ENCODE measurements at regions not wholly inside any gene's neighbourhood (a gene's known extent, or its start where the extent isn't known, plus 50 kb on each side); places are given as distances from the start of the nearest gene placed in this dataset.
"Not testable (repeated sequence)": the region's sequence is repeated elsewhere in the genome, so short reads cannot be mapped to it uniquely, and the experiment has no call there.

- DNase-seq (ENCODE audit: low spot score) (no peak), ATAC-seq (no peak)
- intact Hi-C loops (cut with DNase I) = no loop called here
Measured at GRCh38 chrX:94524867-94525266, 850.9 kb downstream of the FAM133A start.

- DNase-seq (ENCODE audit: low spot score) (no peak), ATAC-seq (no peak)
- intact Hi-C loops (cut with DNase I) = no loop called here
Measured at GRCh38 chrX:94545722-94546121, 871.7 kb downstream of the FAM133A start.

GRCh38 chrX:94551831-94552230 is 877.8 kb downstream of the FAM133A start:
- no peak for DNase-seq (ENCODE audit: low spot score)
- intact Hi-C loops (cut with DNase I) = no loop called here
- ATAC-seq = no peak

- no peak for DNase-seq (ENCODE audit: low spot score)
- intact Hi-C loops (cut with DNase I) = no loop called here
- ATAC-seq = no peak
Measured at GRCh38 chrX:94560930-94561329, 886.9 kb downstream of the FAM133A start.

DNA sequence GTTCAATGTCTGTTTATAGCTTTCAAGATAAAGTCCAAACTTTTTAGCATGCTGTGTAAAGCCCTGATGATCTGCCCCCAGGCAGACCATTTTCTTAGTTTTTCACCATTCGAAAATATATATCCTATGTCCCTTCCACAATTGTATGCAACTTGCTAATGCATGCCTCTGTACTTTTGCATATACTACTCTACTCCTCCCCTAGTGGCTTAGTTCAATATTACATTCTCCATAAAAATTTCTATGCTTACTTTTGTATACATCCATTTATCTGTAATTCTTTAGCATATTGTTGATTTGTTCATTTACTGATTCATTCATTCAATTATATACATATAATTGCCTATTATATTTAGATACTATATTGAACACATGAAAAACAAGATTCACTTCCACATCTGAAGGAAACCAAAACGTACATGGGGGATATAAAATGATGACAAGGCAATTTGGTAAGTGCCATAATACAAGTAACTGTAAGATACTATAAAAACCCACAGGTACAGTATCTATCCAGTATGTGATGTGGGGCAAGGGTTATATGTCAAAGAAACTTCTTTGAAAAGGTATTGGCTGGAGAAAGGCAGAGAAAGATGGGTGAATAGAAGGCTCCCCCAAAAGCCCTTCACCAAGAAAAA is 902.5 kb downstream of the FAM133A start:
- ATAC-seq (no peak), DNase-seq (ENCODE audit: low spot score) (no peak)
- intact Hi-C loops (cut with DNase I) = no loop called here

- DNase-seq (ENCODE audit: low spot score) (no peak), ATAC-seq (no peak)
- intact Hi-C loops (cut with DNase I) = no loop called here
Measured at GRCh38 chrX:94600077-94600476, 926.1 kb downstream of the FAM133A start.

DNA sequence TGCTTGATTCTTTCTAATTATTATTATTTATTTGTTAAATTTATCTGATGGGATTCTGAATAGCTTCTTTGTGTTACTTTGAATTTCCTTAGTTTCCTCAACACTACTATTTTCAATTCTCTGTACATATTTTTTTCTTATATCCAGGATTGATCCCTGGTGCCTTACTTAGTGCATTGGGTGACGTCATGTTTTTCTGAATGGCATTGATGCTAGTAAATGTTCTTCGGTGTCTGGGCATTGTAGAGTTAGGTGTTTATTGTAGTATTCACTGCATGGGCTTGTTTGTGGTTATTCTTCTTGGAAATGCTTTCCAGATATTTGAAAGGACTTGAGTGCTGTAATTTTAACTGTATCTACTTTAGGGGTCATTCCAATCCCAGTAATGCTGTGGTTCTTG is 938.1 kb downstream of the FAM133A start:
- ATAC-seq = no peak
- DNase-seq (ENCODE audit: low spot score) = no peak
- intact Hi-C loops (cut with DNase I) = no loop called here

DNA sequence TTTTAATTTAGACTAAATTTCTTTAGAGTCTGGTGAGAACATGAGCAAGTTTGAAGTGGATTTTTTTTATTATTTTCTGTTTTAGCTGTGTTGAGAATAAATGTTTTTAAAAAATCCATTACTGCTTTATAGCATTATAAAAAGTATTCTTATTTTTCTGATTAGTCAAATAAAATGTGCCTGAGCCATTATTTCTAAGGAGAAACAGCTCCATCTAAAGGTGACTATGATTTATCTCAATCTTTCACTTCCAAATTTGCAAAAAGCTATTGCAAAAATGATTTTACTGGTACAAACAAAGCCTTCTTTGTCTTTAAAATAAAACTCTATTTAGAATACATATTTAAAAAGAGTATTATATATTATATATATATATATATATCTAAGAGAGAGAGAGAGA is 959.2 kb downstream of the FAM133A start:
- DNase-seq (ENCODE audit: low spot score) = no peak
- intact Hi-C loops (cut with DNase I) = no loop called here
- no peak for ATAC-seq

GRCh38 chrX:94635003-94635402 is 961.0 kb downstream of the FAM133A start:
- intact Hi-C loops (cut with DNase I) = no loop called here
- no peak for DNase-seq (ENCODE audit: low spot score)
- ATAC-seq = no peak

- DNase-seq (ENCODE audit: low spot score) (no peak), ATAC-seq (no peak)
- intact Hi-C loops (cut with DNase I) = no loop called here
Measured at GRCh38 chrX:94645726-94646125, 971.7 kb downstream of the FAM133A start.

- intact Hi-C loops (cut with DNase I) = no loop called here
- no peak for ATAC-seq
- DNase-seq (ENCODE audit: low spot score) = no peak
Measured at GRCh38 chrX:94655180-94655579, 981.2 kb downstream of the FAM133A start.

DNA sequence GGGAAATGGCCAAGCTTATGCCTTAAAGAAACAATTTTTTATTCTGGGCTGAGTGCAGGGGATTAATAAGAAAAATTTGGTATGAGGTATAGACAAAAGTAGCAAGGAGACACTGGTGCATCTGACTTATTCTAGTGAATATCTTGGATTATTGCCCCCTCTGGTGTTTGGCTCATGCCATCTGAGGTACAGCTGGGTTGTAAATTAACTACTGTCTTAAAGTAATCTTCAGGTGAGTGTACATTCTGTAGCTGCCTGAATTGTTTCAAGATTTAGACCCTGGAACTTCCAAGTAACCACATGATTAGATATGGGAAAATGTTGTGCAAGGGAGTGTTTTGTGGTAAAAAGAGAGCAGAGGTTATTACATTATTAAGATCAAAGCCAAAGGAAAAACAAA is 988.7 kb downstream of the FAM133A start:
- DNase-seq (ENCODE audit: low spot score) (no peak), ATAC-seq (no peak)
- intact Hi-C loops (cut with DNase I) = no loop called here

DNA sequence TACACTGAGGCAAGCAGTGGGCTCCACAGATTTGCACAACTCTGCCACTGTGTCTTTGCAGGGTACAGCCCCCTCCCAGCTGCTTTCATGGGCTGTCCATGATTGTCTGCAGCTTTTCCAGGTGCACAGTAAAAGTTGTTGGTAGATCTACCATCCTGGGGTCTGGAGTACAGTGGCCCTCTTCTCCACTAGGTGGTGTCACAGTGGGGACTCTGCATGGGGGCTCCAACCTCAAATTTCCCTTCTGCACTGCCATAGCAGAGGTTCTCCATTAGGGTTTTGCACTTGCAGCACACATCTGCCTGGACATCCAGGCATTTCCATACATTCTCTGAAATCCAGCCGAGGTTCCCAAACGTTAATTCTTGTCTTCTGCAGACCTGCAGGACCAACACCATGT is 1002.3 kb downstream of the FAM133A start:
- ATAC-seq = no peak
- intact Hi-C loops (cut with DNase I) = no loop called here
- DNase-seq (ENCODE audit: low spot score) = no peak

DNA sequence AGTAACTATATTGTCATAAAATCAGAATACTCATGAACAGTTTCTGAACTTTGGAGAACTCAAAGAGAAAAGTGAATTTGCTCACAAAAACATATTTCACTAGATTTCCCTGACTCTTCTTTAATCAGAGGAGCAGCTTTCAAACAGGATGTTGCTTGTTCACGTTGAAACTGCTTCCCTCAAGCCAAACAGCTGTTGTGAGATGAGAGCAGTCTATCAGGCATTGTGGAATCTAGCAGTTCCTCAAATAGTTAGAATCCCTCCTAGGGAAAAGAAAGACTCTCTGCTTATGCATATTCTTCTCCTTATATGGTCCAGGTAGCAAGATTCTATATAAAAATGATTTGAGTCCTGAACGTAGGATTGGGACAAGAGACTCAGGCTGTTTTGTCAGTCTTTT is 1012.1 kb downstream of the FAM133A start:
- intact Hi-C loops (cut with DNase I) = no loop called here
- DNase-seq (ENCODE audit: low spot score) (no peak), ATAC-seq (no peak)

DNA sequence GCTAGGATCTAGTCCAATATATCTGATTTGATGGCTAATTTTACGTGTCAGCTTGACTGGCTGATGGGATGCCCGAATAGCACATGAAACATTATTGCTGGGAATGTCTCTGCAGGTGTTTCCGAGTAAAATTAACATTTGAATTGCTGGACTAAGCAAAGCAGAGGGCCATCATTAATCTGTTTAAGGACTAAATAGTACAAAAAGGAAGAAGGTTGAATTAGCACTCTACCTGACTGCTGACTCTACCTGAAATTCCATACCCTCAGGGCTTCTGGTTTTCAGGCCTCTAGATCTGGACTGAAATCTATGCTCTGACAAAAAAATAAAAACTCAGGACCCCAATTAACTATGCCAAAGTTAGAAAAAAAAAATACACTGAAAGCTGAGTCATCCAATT is 1021.9 kb downstream of the FAM133A start:
- DNase-seq (ENCODE audit: low spot score) (no peak), ATAC-seq (no peak)
- intact Hi-C loops (cut with DNase I) = no loop called here

DNA sequence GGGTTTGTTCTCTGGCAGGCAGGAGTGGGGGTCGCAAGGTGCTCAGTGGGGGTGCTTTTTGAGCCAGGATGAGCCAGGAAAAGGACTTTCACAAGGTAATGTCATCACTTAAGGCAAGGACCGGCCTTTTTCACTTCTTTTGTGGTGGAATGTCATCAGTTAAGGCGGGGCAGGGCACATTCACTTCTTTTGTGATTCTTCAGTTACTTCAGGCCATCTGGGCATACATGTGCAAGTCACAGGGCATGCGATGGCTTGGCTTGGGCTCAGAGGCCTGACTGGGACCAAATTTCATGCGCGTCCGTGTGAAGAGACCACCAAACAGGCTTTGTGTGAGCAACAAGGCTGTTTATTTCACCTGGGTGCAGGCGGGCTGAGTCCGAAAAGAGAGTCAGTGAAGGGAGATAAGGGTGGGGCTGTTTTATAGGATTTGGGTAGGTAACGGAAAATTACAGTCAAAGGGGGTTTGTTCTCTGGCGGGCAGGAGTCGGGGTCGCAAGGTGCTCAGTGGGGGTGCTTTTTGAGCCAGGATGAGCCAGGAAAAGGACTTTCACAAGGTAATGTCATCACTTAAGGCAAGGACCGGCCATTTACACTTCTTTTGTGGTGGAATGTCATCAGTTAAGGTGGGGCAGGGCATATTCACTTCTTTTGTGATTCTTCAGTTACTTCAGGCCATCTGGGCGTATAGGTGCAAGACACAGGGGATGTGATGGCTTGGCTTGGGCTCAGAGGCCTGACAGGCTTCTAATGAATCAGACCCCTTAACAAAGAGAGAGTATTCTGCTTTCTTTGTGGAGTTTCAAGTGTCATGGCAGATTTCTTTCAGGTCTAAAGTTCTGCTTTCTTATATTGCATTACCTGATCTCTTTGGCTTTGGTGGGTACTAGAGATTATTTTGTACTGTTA is 1030.6 kb downstream of the FAM133A start:
- not testable (repeated sequence) for ATAC-seq

DNA sequence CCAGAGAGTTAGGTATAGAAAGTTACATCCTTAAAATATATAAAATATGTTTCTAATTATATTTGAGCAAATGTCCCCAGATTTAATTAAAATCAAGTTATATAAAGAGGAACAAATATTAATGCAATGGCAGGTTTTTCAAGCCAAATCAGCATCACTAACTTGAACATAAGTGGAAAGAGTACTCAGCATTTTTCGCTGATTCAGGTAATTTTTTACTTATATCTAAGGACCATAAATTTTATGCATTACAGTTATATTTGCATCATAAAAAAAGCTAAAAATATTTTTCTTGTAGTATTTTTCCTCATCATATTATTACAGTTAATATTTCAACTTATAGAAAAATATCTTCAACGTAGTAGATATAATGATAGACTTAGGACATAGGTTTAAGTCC is 1047.4 kb downstream of the FAM133A start:
- ATAC-seq = no peak

More for the DNA sequence above, 1030.6 kb downstream of the FAM133A start:
- intact Hi-C loops (cut with DNase I); DNase-seq (ENCODE audit: low spot score): not testable (repeated sequence)

DNA sequence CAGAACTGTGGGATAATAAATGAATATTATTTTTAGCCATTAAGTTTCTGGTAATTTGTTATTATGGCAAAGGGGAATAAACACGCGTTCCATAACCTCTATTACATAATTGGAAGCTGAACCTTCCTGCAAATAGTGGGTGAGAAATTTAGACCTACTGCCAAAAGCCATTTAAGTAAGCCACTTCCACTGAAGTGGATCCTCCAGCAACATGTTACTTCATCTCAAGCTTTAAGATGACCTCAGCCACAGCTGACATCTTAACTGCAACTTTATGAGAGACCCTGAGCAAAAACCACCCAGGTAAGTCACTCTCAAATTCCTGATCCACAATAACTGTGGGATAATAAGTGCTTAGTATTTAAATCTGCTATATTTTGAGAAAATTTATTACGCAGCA is 1048.6 kb downstream of the FAM133A start:
- DNase-seq (ENCODE audit: low spot score) = no peak
- ATAC-seq = no peak
- intact Hi-C loops (cut with DNase I) = no loop called here

More for the DNA sequence above, 1047.4 kb downstream of the FAM133A start:
- intact Hi-C loops (cut with DNase I) = no loop called here
- no peak for DNase-seq (ENCODE audit: low spot score)

DNA sequence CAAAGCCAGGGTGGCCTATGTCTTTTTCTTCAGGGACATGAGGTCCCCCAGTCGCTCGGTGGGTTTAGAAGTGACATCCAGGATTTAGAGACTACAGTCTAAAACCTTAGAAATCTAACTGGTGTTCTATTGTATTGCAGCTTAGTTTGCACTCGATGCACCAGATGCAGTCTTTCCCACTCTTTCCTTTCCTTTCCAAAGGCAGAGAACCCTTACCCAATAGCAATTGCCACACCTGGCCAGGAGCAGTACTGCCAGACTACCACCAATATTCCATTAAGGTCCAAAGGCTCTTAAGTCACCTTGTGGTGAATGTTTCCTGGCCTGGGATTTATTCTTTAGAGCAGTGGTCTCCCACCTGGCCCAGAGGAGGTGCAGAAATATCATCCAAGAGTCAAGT is 1068.8 kb downstream of the FAM133A start:
- intact Hi-C loops (cut with DNase I) = no loop called here
- ATAC-seq = no peak
- no peak for DNase-seq (ENCODE audit: low spot score)

GRCh38 chrX:94743478-94743877 is 1069.5 kb downstream of the FAM133A start:
- ATAC-seq (no peak), DNase-seq (ENCODE audit: low spot score) (no peak)
- intact Hi-C loops (cut with DNase I) = no loop called here

DNA sequence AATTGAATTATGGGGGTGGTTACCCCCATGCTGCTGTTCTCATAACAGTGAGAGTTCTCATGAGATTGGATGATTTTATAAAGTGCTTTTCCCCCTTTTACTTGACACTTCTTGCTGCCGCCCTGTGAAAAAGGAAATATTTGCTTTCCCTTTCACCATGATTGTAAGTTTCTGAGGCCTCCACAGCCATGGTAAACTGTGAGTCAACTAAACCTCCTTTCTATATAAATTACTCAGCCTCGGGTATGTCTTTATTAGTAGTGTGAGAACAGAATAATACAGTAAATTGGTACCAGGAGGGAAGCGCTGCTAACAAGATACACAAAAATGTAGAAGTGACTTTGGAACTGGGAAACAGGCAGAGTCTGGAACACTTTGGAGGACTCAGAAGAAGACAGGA is 1070.8 kb downstream of the FAM133A start:
- intact Hi-C loops (cut with DNase I) = no loop called here
- DNase-seq (ENCODE audit: low spot score) = no peak
- ATAC-seq = no peak

Data from sciatic nerve (tissue), 2 donors.